Ishikawa (cell line): ENCODE measurements at regions not wholly inside any gene's neighbourhood (a gene's known extent, or its start where the extent isn't known, plus 50 kb on each side); places are given as distances from the start of the nearest gene placed in this dataset.

ENCODE experiments used
- CEBPB ChIP-seq: IDR thresholded peaks from 2 replicates; pipeline ENCODE4 v1.6.1; 2012
- EGR1 ChIP-seq: IDR thresholded peaks from 2 replicates; pipeline ENCODE4 v1.6.1; 2012
- EP300 ChIP-seq: IDR thresholded peaks from 2 replicates; pipeline ENCODE4 v1.6.1; 2012; ENCODE audit warnings: borderline replicate concordance
- NFIC ChIP-seq: IDR thresholded peaks from 2 replicates; pipeline ENCODE4 v1.6.1; 2012
- TAF1 ChIP-seq: IDR thresholded peaks from 2 replicates; pipeline ENCODE4 v1.6.1; 2012; ENCODE audit warnings: low read depth, mild to moderate bottlenecking
- TCF12 ChIP-seq: IDR thresholded peaks from 2 replicates; pipeline ENCODE4 v1.6.1; 2012; ENCODE audit warnings: low read depth
- TEAD4 ChIP-seq: IDR thresholded peaks from 2 replicates; pipeline ENCODE4 v1.6.1; 2012
- YY1 ChIP-seq: IDR thresholded peaks from 2 replicates; pipeline ENCODE4 v1.6.1; 2012; ENCODE audit warnings: low read depth
- ZBTB7A ChIP-seq: IDR thresholded peaks from 2 replicates; pipeline ENCODE4 v1.6.1; 2012; ENCODE audit warnings: low read depth
- TF ChIP-seq, protein P1 (sequence below): IDR thresholded peaks from 2 replicates; pipeline ENCODE4 v1.6.1; 2012; ENCODE audit warnings: low read depth, mild to moderate bottlenecking
- TF ChIP-seq, protein P2 (sequence below): IDR thresholded peaks from 2 replicates; pipeline ENCODE4 v1.6.1; 2012
- TF ChIP-seq, protein P3 (sequence below): IDR thresholded peaks from 2 replicates; pipeline ENCODE4 v1.6.1; 2012

DNA sequence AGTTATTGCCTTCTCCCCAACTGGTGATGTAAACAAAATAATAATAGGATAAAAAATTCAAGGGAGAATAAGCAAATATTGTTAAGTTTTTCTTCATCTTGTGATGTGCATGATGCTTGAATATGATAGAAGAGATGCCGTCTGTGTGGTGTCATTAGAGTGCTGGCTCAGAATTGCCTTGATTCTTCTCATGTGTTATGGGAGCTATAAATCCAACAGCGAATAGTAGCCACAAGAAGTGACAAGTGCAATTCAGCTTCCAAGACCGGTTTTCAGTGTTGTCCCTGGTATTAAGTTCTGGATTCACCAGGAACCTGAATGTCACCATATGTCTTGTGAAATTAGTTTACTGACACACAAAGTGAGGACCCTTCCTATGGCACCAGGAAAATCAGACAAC is 547.0 kb downstream of the NSUN3 start:
- TF ChIP-seq TAF1 = no peak
- TF ChIP-seq TCF12 = no peak
- no peak for TF ChIP-seq TEAD4
- TF ChIP-seq, protein P1, sequence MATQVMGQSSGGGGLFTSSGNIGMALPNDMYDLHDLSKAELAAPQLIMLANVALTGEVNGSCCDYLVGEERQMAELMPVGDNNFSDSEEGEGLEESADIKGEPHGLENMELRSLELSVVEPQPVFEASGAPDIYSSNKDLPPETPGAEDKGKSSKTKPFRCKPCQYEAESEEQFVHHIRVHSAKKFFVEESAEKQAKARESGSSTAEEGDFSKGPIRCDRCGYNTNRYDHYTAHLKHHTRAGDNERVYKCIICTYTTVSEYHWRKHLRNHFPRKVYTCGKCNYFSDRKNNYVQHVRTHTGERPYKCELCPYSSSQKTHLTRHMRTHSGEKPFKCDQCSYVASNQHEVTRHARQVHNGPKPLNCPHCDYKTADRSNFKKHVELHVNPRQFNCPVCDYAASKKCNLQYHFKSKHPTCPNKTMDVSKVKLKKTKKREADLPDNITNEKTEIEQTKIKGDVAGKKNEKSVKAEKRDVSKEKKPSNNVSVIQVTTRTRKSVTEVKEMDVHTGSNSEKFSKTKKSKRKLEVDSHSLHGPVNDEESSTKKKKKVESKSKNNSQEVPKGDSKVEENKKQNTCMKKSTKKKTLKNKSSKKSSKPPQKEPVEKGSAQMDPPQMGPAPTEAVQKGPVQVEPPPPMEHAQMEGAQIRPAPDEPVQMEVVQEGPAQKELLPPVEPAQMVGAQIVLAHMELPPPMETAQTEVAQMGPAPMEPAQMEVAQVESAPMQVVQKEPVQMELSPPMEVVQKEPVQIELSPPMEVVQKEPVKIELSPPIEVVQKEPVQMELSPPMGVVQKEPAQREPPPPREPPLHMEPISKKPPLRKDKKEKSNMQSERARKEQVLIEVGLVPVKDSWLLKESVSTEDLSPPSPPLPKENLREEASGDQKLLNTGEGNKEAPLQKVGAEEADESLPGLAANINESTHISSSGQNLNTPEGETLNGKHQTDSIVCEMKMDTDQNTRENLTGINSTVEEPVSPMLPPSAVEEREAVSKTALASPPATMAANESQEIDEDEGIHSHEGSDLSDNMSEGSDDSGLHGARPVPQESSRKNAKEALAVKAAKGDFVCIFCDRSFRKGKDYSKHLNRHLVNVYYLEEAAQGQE = no peak
- TF ChIP-seq EP300 = no peak
- no peak for TF ChIP-seq YY1
- TF ChIP-seq, protein P2, sequence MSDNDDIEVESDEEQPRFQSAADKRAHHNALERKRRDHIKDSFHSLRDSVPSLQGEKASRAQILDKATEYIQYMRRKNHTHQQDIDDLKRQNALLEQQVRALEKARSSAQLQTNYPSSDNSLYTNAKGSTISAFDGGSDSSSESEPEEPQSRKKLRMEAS = no peak
- no peak for TF ChIP-seq NFIC
- TF ChIP-seq CEBPB = no peak
- TF ChIP-seq ZBTB7A = no peak
- TF ChIP-seq EGR1 = no peak
- TF ChIP-seq, protein P3, sequence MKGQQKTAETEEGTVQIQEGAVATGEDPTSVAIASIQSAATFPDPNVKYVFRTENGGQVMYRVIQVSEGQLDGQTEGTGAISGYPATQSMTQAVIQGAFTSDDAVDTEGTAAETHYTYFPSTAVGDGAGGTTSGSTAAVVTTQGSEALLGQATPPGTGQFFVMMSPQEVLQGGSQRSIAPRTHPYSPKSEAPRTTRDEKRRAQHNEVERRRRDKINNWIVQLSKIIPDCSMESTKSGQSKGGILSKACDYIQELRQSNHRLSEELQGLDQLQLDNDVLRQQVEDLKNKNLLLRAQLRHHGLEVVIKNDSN = no peak
